GM19328 (cell line): ENCODE measurements at regions not wholly inside any gene's neighbourhood (a gene's known extent, or its start where the extent isn't known, plus 50 kb on each side); places are given as distances from the start of the nearest gene placed in this dataset.

Source experiments
- ATAC-seq: cut with Tn5 transposase; IDR thresholded peaks from one replicate; pipeline ENCODE4 v1.9.1; 2021; ENCODE audit warnings: mild to moderate bottlenecking, moderate library complexity; ENCODE audit not compliant: unreplicated experiment

DNA sequence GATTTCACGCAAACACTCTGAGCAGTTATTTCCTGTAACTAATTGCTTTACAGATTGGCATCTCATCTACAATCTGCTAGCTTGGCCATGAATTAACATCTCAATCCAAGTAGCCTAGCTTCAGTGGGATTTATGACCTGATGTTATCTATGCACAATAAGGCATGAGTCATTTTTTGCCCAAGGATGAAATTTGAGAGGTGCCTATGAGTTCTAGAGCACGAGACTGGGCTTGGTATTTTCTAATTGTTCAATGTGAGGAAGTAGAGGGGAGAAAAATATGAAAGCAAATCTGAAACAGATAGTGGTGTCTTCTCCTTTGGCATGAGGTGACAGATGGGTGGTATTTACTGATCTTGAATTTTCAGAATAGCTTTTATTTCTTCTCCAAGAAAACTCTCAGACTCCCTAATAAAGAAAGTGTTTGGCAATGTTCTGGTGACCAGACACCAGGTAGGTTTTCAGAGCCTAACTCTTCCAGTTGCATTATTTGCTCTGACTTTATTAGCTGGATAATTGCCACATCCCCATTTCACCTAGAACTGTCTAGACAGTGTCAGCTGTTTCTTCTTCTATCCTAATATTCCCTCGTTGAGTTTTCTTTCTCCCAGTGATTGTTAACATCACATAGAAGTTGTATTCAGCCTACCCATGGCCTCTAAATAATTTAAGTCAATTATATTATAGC is 301.0 kb upstream of the UMPS start:
- no peak for ATAC-seq

DNA sequence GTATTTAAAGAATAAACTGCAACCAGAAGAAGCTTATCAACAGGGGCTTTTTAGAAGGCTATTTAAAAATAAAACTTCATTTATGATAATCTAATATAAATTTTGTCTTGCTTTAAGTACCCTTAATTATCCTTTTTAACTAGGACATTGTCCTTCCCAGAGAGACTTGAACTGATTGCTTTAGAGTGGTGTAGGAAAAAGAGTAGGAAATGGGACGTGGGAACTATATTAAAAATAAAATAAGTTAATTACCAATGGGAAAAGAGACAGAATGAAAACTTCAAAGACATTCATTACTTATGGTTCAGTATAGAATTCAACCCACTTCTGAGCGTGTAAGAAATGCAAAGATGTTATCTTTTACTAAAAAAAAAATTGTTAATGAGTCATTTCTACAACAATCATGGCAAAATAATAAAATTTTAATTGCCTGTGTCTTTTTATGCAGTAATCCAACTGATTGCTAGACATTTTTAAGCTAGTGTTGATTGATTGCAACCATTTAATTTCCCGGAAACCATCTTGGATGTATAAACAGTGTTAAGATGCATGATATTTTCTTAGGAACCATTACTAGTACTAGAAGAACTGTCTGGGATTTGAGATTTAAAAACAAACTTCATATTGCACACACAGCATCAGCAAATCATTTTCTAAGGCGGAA is 298.8 kb upstream of the UMPS start:
- ATAC-seq: no peak

DNA sequence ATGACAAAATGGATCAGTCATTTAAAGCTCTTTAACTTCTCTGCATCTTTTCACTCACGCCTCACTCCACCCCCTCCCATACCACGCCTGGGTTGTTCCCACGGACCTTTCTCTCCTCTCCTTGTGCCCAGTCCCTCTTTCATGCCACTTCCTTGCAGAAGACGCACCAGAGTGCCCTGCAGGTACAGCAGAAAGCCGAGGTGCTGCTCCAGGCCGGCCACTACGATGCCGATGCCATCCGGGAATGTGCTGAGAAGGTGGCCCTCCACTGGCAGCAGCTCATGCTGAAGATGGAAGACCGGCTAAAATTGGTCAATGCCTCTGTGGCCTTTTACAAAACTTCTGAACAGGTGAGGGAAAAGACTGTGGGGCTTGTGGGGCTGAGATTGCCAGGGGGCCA is 296.1 kb upstream of the UMPS start:
- ATAC-seq: no peak

DNA sequence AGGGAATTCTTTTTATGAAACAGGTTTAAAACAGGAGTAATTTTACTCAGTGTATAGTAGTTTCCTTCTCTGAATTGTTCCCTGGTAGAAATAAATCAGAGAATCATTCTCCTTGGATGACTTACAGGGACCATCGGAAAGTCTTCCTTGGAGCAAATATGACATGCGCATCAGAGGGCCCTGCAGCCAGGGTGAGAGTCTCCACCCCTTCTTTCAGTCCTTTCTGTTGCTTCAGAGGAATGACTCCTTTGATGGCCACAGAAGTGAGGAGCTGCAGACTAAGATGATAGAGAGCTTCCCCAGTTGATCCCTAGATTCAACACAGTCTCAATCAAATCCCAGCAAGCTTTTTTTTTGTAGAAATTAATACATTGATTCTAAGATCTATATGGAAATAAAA is 294.8 kb upstream of the UMPS start:
- ATAC-seq: no peak

DNA sequence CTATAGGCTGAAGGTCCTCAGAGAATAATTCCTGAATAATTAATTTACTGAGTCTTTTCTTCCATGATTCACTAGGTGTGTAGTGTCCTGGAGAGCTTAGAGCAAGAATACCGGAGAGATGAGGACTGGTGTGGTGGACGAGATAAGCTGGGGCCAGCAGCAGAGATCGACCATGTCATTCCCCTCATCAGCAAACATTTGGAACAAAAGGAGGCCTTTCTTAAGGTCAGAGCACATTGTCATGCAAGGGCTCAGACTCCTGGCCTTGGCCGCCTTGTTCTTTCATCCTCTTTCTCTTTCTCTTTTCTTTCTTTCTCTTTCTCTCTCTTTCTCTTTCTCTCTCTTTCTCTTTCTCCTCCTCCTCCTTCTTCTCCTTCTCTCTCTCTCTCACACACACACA is 291.4 kb upstream of the UMPS start:
- ATAC-seq: no peak

DNA sequence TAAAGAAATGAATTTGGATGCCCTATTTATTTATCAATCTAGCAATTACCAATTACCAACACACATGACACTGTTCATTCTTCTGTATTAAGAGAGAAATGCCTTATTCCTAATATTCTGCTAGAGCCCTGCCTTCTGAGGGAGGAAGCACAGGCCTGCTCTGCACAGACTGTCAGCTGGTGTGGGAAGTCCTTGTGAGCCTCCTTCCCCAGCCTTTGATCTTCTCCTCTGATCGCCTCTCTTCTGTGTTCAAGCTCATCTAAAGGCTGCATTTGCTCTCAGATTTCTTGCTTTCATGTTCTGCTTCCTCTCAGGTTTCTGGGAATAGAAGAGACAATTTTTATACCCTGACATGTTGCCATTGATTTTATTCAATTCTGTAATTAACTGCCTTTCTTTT is 290.6 kb upstream of the UMPS start:
- no peak for ATAC-seq

DNA sequence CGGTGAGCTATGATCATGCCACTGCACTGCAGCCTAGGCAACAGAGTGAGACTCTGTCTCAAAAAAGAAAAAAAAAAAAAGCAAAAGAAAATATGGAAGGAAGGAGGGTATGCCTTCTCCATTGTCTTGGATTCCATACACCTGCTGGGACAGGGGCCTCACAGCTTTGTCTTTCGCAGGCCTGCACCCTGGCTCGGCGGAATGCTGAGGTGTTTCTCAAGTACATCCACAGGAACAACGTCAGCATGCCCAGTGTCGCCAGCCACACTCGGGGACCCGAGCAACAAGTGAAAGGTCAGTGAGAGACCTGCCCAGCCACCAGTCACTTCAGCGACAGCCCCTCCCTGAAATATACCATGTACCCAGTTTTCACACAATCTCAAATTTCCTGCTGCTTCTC is 288.5 kb upstream of the UMPS start:
- no peak for ATAC-seq

DNA sequence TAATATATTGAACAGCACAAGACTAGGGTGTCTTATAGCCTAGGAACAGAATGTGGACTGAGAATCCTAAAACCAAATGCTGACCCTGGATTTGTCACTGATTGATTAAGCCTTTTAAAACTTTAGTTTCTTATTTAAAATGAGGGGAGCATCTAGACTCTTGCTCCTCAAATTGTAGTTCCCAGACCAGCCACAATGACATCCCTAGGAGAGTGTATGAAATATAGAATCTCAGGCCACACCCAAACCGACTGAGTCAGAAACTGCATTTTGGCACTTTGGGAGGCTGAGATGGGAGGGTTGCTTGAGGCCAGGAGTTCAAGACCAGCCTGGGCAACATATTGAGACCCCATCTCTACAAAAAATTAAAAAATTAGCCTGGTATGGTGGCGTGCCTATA is 287.8 kb upstream of the UMPS start:
- no peak for ATAC-seq

DNA sequence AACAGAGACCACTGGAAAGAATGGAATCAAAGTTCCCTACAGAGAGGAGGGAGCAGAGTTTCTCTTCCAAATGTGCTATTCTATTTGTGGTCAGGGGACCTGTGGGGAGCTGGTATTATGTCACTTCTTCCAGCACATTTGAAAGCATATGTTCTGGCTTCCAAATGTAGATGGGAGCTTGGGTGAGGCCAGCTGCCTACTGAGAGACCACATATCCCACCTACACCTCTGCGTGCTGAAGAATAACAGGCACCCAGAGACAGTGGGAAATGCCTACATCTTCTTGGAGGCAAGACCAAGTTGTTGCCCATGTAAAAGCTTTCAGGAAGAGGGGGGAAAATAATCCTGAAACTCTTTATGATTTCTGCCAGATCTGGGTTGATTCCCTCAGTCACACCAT is 286.8 kb upstream of the UMPS start:
- ATAC-seq: no peak

DNA sequence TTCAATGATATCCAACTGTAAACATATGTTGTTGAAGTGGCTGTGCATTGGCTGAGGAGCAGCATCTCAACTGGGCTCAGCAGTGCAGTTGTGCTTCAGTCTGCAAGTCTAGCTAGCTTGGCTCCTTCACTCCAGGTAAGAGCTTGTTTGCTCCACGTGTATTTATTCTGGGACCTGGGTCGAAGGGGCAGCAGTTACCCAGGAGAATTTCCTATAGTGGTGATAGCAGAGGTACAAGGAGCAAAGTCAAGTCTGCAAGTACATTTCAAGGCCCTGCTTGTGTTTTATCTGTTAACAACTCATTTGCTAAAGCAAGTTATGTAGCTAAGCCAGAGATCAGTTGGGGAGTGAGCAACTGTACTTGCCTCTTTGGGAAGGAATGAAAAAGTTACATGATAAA is 286.2 kb upstream of the UMPS start:
- ATAC-seq: no peak

DNA sequence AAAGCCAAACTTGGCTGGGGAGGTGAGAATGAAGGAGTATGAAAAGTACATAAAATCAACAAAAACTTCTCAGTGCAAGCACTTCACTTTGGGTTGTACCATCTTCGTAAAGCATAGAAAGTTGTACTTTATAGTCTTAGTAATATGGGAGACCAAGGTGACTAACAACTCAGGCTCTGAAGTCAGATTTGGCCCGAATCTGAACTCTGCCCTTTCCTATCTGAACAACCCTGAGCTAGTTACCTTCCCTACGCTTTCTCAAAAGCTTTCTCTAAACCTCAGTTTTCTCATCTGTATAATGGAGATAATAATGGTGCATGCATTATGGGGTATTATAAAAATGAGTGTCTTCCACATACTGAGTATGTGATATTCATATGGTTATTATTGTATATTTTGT is 285.4 kb upstream of the UMPS start:
- ATAC-seq: no peak

DNA sequence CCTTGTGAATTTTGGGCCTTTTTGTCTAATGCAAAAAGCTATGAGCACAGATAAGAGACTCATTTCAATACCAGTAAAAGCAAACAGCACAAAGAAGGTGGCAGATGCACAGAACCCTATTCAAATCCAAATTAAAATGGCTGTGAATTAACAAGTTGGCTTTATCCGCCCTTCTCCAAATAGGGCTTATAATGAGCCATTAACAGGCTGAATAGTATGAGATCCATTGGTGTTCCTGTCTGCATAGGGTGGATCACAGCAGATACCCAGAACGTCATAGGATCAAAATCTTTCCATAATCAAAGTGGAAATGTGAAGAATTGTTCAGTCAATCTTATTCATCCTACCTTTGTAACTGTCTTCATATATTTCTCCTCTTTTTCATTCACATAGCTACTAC is 282.4 kb upstream of the UMPS start:
- ATAC-seq: no peak

DNA sequence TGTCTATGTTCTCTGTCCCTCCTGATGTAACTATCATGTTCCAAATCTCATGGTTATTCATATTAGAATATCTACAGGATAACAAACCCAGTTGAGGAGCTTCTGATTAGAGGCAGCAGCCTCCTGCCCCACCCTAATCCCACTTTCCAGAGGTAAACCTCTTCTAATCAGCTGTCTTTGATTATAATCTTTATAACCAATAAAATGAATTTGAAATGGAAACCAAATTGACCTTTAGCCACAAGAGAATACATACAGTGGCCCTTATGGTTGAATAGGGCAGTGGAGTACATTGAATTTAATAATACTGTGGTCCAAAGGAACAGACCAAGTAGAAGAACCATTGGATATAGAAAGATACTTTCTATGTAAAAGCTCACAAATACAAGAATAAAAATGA is 281.3 kb upstream of the UMPS start:
- ATAC-seq: no peak

DNA sequence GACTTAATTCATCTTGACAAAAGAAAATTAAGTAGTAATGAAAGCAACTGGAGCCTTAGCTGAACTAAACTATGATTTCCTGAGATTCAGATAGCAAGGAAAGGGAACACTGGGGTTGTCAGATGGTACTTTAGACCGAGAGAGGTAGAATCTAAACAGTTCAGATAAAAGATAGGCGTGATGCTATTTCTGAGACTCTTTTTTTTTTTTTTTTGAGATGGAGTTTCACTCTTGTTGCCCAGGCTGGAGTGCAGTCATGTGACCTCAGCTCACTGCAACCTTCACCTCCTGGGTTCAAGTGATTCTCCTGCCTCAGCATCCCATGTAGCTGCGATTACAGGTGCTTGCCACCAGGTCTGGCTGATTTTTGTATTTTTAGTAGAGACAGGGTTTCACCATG is 279.9 kb upstream of the UMPS start:
- ATAC-seq: no peak

DNA sequence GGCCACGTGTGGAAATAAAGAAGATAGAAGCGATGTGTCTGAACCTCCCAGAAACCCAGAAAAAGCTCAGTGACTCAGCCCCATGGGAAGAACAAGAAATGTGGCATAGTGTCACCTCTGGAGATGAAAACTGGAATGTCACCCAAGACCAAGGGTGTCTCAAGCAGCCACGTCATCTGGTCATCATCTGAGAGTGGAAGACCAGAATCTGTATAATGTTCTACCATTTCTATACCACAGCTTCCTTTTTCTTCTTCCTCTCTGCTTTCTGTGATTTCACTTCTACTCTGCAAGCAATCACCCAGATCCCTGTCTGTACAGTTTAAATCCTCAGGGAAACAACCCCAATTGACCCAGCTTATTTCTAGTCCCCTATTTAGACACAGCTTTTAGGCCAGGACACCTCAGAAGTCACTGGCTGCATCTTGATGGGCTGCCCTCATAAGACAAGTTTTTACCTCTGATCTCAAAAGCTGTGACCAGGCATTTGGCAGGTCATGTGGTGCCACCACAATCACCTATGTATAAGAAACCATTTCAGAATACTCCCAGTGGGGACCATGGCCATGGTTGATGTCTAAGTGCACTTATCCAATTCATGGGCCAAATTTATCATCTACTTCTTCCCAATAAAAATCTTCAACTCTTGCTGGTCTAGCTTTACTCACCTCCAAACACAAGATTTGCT is 278.5 kb upstream of the UMPS start:
- no peak for ATAC-seq

DNA sequence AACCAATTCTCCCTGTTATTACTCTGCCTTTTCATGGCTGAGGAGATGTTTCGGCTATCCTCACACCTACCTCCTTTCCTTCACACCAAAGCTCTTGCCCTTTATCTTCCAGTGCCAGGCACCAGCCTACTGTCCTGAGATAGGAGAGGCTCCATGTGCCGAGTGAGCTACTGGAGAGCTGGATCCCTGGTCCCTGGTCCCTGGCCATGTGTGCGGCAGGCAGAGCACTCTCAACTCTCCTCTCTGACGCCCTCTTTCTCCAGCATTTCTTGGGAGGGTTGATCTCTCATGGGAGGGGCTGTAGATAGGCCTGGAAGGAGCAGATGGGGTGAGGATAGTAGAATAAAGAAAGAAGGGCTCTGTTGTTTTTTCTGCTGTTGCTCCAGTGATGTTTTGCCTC is 277.1 kb upstream of the UMPS start:
- no peak for ATAC-seq

DNA sequence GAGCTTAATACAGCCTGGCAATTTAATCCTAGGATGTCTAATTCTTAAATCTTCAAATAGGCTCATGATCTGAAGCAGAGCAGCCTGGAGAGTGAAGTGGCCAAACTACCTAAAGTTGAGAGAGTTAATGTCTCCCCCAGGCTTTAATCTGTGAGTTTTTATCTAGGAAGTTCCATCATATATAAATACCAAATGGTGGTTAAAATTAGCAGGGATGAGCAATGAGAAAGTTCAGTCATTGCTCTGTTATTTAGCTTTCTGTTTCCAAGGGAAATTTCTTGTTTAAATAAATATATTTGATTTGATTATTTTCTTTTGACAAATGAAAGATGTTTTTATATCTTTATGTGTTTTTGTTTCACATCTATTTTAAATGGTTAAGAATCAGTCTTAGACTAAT is 274.4 kb upstream of the UMPS start:
- ATAC-seq: no peak

DNA sequence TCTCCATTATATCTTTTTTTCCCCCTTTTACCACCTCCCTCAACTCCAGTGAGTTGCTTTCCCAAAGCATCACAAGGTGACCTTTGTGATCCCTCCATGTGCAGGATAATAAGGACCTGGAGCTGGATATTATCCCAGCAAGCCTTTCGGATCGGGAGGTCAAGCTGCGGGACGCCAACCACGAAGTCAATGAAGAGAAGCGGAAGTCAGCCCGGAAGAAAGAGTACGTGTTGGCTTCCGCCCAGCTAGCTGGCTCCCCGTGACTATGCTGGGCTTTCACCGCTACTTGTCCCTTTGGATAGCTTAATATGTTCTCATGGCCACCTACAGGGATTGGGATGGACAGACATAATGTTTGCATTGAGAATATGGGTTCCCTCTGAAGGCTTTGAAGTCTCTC is 273.7 kb upstream of the UMPS start:
- ATAC-seq: no peak

DNA sequence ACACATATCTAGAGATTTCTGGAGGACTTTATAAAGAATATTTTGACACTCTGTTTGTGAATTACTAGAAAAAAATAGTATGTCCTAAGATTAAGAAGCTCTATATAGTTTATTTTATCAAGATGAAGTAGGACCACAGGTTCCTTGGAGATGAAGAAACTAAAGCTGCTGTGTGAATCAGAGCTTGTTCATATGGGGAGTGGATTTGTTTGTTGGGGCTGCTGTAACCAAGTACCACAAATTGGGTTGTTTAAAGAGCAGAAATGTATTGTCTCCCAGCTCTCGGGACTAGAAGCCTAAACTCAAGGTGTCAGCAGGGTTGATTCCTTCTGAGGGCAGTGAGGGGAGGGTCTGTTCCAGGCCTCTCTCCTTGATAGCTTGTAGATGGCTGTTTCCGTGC is 270.6 kb upstream of the UMPS start:
- ATAC-seq: no peak

DNA sequence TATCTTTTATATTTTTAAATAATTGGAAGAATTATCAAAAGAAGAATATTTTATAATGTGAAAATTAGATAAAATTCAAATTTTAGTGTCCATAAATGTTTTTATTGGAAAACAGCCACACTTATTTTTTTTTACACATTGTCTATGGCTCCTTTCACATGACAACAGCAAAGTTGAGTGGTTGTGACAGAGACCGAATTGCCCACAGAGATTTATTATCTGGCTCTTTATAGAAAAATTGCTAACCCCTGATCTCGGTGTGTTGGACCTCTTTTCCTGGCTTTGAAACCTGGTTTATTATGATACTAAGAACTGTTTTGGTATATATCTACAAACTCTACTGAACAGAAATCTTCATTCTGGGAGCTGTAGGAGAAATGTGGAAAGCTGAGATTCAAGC is 269.1 kb upstream of the UMPS start:
- no peak for ATAC-seq

DNA sequence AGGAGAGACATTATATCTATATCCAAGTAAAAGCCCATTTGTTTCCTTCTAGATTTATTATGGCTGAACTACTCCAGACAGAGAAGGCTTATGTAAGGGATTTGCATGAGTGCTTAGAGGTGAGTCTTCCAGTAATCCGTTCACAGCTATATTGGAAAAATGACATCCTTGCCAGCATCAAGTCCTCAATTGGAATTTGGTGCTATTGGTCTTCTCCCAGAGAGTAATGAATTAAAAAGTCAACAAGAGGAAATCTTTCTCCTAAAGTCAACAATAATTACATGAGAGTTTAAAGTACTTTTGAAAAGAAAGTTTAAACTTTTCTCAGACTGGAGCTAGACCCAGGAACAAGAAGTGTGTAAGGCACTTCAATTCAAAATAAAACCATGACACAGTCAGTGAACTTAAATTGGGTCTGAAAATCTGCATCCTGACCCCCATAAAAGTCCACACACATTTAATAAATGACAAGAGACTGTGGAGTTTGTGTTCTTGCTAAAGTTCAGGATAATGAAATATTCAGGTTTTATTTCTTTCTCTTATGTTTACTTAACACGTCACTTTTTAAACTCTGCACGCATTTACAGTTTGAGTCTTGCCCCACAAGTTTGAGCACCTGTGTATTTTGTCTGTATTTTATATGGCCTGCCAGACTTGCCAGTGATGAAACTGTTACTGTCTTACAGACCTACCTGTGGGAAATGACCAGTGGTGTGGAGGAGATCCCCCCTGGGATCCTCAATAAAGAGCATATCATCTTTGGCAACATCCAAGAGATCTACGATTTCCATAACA is 268.2 kb upstream of the UMPS start:
- ATAC-seq: no peak

DNA sequence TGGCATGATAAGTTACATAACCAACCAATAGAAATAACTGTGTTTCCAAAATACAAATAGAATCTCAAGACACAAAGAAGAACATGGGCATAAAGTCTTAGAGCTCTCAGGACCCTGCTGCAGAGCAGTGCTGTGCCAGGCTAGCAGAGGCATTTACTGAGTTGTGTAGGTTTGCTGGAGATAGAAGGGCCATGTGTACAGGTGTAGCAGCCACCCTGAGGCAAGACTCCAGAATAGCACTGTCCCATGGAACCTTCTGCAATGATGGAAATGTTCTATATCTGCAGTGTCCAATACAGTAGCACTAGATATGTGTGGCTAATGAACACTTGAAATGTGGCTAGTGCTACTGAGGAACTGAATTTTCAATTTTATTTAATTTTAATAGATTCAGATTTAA is 267.0 kb upstream of the UMPS start:
- no peak for ATAC-seq
